HG03575 (cell line): ENCODE measurements at regions not wholly inside any gene's neighbourhood (a gene's known extent, or its start where the extent isn't known, plus 50 kb on each side); places are given as distances from the start of the nearest gene placed in this dataset.
"Not testable (repeated sequence)": the region's sequence is repeated elsewhere in the genome, so short reads cannot be mapped to it uniquely, and the experiment has no call there.

Experiments
- ATAC-seq: cut with Tn5 transposase; IDR thresholded peaks from one replicate; pipeline ENCODE4 v1.9.1; 2021; ENCODE audit not compliant: unreplicated experiment, insufficient number of reproducible peaks, low FRiP score; ENCODE audit errors: extremely low read depth

GRCh38 chr12:46584098-46584497 lies 211.5 kb upstream of the SLC38A2 start:
- not testable (repeated sequence) for ATAC-seq

GRCh38 chr12:46581990-46582389 lies 209.4 kb upstream of the SLC38A2 start:
- ATAC-seq: not testable (repeated sequence)

- ATAC-seq: no peak
Measured at GRCh38 chr12:46580445-46580844, 207.9 kb upstream of the SLC38A2 start.

DNA sequence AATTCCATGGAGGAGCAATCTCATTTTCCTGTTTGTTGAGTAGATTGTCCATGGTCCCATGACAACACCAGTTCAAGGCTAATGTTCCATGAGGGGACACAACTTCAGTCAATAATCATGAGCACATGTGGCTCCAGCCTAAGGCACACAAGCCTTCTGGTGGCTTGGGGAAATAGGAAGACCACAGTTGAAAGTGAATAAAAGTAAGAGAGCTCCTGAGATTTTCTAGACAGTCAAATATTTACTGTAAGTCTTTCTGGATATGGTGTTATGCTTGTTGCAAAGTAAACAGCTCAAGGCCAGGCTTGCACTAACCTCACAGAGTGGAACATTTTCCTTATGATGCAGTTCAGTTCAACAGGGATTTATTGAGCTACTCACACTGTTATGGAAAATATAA lies 206.9 kb upstream of the SLC38A2 start:
- ATAC-seq: no peak

- ATAC-seq: no peak
Measured at GRCh38 chr12:46578190-46578982, 205.8 kb upstream of the SLC38A2 start.

DNA sequence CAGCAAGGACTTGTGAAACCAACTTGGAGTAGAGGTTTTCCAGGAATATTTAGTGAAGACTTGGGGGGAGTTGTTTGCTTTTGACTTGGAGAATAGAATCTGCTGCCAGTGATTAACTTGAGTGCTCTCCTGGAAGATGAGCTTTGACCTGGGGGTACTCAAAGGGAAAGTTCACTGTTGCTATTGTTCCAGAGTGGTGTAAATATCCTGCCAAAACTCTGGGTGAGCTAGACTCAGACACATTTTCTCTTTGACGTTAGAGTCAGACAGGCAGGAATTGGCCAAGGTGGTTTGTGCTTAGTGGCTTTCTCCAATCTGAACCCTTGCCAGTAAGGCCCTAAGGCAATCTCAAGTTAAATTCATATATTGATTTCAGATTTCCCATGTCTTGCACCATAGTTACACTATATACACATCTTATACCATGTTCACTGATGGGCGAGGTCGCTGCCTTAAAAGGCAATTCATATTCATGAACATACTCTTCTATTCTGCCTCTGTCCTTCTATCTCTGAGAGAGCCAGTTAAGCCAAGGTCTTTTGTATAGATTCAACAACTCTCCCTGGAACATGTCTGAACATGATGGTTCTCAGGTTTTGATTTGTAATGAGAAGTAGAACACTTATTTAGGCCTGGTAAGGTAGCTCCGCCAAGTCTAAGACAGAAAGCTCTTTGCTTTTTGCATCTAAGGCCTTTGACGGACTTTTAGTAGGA lies 204.6 kb upstream of the SLC38A2 start:
- ATAC-seq: no peak

GRCh38 chr12:46574847-46575246 lies 202.3 kb upstream of the SLC38A2 start:
- no peak for ATAC-seq

DNA sequence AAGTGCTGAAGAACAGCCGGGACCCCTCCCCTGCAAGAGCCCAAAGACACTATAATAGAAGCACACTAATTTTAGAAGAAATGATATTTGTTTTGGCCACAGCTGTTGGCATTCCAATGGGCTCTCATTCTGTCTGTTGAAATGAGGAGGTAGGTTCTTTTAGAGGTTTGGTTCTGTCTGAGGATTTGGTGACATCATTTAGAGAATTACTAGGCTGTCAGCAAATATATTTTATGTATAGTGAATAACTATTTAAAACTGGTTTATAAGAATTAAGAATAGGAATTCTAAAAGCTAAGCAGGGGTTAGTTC lies 200.7 kb upstream of the SLC38A2 start:
- no peak for ATAC-seq

- no peak for ATAC-seq
Measured at GRCh38 chr12:46572644-46573346, 200.2 kb upstream of the SLC38A2 start.

GRCh38 chr12:46571608-46572007 lies 199.0 kb upstream of the SLC38A2 start:
- no peak for ATAC-seq

DNA sequence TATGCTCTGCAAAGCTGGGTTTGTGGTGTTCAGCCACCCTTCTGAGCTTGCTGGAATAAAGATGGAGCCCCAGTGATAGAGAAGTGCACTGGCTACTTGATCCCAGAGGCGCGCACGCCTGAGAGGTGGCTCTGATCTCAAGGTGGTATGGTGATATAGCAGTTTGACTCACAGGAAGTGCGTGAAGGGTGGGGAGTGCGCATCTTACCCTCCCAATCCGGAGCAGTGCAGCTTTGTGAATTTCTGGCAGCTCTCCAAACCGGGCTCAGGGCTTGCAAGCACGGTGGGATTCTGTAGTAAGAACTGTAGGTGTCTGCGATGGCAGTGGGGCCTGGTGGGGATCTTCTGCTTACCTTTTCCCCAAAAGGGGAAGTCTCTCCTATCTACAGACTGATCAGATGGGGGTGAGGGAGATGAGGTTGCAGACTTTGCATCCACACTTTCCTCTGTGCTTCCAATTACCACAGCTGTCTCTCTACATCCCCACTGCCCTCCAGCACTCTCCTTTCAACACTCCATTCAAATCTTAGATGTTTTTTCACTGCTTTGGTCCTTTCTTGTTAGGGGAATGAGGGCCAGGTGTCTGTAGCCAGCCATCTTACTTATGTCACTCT lies 197.4 kb upstream of the SLC38A2 start:
- ATAC-seq: no peak

- no peak for ATAC-seq
Measured at GRCh38 chr12:46567667-46568066, 195.1 kb upstream of the SLC38A2 start.

- no peak for ATAC-seq
Measured at GRCh38 chr12:46562625-46563225, 190.2 kb upstream of the SLC38A2 start.

DNA sequence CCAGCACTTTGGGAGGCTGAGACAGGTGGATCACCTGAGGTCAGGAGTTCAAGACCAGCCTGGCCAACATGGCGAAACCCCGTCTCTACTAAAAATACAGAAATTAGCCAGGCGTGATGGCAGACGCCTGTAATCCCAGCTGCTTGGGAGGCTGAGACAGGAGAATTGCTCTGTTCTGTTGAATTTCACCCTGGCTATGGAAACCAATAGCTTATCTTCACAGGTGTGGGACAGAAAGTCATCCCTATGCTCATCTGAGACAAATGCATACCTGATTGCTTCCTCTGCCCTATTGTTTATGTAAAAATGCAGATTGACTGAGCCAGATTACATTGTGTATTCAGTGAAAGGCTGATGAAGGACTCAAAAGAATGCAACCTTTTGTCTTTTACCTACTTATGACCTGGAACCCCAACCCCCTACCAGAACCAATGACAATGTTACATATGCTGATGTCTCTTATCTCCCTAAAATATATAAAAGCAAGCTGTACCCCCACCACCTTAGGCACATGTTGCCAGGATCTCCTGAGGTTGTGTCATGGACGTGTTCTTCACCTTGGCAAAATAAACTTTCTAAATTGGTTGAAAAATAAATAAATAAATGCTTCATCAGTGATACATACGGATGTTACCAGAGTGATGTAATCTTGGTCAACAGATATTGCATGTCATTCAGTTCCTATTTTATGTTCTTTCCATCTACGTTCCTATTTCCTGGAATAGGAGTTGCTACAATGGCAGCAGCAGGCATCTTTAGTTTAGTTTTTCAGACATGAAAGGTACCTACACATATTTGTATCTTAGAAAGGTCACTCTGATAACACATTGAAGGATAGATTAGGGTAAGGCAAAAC lies 189.4 kb upstream of the SLC38A2 start:
- ATAC-seq: not testable (repeated sequence)

DNA sequence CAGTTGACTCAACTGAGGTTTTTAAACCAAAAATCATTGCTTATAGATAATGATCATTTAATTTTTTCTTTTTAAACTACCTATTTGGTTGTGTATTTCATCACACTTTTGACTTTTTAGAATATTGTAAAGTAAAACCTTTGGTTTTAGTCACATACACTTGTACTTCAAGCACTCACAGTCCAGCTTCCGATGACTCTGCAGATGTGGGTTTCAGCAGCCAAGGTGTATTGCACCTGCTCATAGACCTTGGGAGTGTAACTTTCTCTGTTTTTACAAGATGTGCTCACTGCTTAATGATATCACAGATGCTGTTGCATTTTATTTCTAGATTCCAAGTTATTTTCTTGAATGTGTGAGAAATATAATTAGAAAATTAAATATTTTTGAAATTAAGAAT lies 188.3 kb upstream of the SLC38A2 start:
- ATAC-seq: no peak

- no peak for ATAC-seq
Measured at GRCh38 chr12:46560089-46560488, 187.5 kb upstream of the SLC38A2 start.

GRCh38 chr12:46559311-46559710 lies 186.7 kb upstream of the SLC38A2 start:
- no peak for ATAC-seq

- no peak for ATAC-seq
Measured at GRCh38 chr12:46558677-46559076, 186.1 kb upstream of the SLC38A2 start.
